Hippocampal formation (tissue), 2 donors: ENCODE measurements at regions not wholly inside any gene's neighbourhood (a gene's known extent, or its start where the extent isn't known, plus 50 kb on each side); places are given as distances from the start of the nearest gene placed in this dataset.

Experiments
- DNase-seq, 2 donors: peaks; one replicate each; lab custom pipeline; 2025; lab: John Stamatoyannopoulos, UW

DNA sequence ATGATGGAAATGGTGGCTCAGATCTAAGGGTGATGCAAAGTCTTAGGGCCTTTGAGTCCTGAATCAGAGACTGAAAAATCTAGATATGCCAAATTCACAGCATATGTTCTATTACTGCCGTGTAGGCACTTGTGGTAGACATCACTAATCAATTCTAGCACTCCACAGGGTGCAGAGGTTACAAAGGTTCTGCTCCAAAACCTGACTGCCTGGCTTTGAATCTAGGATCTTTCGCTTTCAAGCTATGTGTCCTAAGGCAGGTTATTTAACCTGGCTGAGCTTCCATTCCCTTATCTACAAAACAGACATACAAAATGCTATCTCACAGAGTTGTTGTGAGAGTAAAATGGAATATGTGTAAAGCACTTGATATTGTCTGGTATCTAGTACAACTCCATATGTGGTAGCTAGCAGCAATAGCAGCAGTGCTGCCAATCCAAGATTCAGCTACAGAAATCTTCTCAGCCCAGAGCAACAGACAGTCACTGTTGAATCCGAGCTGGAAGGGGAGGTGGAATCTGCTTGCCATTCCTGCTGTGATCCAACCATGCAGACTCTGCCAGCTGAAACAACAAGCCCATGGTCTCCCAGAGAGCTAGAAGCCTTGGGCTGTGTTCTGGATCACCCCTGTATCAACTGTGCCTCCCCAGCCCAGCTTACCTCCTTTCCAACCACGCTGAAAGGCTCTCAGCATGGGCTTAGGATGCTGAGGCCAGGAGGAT is 206.9 kb downstream of the TFAP2C start:
- DNase-seq = no peak

DNA sequence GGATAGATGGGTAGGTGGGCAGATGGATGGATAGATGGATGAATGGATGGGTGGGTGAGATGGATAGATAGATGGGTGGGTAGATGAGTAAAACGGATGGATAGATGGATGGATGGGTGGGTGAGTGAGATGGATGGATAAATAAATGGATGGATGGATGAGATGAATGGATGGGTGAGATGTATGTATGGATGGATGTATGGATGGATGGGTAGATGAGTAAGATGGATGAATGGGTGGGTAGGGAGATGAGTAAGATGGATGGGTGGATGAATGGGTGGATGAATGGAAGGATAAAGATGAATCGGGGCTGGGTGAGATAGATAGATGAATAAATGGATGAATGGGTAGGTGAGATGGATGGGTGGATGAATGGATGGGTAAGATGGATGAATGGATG is 210.1 kb downstream of the TFAP2C start:
- no peak for DNase-seq

DNA sequence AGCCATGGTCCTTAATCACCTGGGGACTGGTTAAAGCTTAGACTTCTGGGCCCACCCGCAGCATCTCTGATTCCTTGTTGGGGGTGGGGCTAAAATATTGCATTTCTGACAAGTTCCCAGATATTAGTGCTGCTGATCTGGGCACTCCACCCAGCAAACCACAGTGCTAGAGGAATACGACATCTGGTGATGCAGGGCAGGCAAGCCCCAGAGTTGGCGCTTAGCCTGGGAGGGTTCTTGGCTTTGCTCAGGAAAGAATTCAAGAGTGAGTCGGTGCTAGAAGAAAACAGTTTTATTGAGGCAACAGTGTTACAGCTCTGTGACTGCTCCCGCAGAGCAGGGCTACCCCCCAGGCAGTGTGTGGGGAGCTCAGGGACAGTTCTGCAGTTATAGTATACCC is 210.7 kb downstream of the TFAP2C start:
- DNase-seq = no peak

DNA sequence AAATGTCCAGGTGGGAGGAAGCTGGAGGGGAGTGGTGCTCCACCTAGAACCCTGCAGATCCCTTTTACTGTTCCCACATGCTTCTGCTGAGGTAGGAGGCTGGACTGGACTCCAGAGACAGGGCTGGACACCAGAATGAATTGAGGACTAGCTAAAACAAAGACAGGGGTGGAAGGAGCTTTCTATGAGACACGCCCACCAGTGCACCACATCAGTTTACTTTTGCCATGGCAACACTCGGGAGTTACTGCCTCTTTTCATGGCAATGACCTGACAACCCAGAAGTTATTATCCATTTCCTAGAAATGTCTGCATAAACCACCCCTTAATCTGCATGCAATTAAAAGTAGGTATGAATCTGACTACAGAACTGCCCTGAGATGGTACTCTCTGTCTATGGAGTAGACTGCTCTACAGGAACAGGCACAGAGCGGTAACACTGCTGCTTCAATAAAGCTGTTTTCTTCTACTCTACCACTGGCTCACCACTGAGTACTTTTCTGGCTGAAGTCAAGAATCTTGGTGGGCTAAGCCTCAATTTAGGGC is 211.7 kb downstream of the TFAP2C start:
- DNase-seq = no peak

DNA sequence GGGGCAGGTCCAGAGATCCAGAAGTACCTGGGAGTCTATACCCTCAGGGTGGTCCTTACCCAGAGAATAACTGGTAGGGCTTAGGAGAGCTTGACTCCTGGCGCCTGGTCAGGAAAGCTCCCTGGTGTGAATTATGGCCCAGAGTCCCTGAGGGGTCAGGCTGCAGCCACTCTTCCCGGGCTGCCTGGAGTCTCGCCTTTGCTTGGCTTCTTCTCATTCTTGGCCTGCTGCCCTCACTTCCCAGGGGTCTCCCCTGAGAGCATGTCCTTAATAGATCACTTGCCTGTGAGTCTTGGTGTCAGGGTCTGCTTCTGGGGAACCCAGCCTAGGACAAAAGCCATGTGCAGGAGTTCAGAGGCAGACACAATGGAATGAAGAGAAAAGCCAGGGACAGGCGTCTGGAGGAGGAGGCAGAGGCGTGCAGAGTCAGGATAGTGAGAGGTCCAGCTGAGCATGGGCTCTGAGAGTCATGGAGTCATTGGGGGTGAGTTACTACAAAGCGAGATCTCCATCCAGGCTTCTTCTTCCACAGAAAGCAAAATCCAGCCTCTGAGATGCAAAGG is 212.3 kb downstream of the TFAP2C start:
- DNase-seq = no peak

DNA sequence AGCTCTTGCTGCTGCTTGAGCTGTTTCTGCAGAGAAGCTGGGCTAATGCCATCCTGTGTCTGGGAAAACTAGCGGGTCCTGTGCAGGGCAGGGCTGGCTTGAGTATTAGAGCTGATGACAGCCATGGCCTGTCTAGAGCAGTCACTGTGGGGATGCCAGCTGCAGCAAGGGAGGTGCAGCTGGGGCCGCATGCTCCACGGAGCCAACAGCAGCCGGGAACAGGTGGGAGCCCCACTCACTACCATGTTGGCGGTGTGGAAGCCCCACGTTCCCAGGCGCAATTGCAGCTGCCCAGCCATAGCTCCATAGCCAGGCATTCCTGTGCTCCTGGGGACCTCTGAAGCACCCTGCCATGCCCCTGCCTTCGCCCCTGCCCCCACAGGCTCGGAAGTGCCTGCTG is 212.9 kb downstream of the TFAP2C start:
- DNase-seq = no peak

DNA sequence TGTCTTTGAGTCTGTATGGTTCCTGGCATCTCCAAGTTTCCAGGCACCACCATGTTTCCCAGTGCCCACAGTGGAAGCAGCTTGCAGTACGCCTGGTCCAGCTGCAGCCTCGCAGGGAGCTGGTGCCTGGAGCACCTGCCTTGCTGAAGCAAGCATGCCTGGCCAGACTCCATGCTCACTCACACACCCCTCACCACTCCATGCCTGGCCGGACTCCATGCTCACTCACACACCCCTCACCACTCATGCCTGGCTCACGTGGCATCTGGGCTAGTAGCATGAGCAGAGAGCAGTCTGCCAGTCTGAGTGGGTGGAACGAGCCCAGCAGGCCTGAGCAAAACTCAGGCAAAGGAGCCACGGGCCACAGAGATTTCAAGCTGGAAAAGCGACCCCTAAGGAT is 214.3 kb downstream of the TFAP2C start:
- DNase-seq = no peak

DNA sequence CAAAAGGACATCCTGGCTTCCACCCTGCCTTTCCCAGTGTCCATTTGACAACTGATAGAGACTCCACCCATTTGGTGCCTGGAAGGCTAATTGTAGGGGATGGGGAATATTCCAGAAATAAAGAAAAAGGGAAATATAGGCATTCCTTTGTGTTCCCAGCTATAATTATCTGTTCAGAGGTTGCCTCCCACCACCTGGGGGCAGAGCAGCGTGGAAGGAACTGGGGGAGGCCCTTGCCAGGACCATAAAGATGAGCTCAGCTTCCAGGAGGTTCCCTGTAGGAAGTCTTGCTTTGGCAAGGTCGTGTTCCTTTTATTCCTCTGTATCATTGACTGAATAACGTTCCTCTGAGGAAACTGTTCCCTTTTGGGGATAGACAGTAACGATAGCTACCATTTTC is 214.7 kb downstream of the TFAP2C start:
- DNase-seq = no peak

DNA sequence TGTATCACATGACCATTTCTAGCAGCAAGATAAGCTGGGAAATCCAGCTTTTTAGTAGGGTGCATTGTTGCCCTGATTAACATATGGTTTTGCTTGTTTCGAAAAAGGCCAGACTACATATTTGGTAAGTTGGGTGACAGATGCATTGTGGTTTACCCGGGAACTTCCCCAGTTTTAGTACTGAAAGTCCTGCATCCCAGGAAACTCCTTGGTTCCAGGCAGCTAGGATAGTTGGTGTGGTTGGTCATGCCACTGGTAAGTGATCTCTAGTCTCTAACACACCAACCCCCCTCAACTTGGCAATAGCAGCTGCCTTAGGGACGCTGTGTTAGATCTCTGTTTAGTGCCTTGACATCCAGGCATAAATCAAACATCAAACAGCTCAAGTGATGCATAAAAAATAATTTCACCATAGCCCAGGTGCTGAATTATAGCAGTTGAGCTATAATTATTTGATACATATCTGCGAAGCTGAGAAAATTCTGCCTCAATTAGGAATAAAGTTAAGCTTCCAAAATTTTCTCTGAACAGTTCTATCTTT is 216.5 kb downstream of the TFAP2C start:
- DNase-seq = no peak

DNA sequence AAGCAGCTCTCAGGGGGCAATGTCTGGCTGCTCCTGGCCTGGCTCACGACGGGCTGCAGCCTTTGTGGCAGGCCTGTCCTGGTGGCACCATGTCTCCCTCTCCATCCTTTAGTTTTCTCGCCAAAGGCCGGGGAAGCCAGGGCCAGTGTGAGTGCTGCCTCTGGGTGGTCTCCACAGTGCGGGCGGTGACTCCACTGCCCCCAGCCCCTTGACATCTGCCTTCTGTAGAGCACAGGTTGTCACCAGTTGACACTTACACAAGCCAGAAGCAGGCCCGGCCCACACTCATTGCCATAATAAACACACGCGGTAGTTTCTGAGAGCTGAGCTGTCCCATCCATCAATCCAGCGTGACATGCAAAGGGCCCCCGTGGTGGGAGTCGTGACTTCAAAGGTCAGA is 219.5 kb downstream of the TFAP2C start:
- DNase-seq = no peak

DNA sequence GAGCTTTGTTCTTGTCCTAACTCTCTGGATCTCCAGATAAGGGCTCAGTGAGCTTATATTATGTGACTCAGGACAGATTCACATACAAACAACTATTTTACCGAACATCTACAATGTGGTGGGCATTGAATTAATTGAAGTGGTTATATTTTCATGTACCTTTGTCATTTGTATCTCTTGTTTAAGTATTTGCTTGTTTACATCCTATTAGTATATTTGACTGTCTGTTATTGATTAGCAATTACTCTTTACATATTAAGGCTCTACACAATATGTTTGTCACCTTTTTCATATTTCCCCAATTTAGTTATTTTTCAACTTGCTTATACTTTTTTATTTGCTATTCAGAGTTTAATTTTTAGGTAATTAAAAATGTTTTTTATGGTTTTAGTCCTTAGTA is 222.4 kb downstream of the TFAP2C start:
- DNase-seq = no peak

DNA sequence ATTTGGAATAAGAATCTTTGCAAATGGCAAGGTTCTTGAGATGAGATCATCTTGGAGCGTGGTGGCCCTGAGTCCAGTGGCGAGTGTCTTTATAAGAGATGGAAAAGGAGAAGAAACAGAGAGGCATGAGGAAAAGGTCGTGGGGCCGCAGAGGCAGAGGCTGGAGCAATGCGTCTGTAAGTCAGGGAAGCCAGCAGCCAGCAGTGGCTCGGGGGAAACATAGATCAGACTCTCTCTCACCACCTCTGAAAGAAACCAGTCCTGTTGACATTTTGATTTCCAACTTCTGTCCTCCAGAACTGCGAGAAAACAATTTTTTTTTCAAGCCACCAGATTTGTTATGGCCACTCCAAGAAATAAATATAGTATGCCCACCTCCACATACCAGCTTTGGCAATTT is 226.6 kb downstream of the TFAP2C start:
- DNase-seq = no peak

DNA sequence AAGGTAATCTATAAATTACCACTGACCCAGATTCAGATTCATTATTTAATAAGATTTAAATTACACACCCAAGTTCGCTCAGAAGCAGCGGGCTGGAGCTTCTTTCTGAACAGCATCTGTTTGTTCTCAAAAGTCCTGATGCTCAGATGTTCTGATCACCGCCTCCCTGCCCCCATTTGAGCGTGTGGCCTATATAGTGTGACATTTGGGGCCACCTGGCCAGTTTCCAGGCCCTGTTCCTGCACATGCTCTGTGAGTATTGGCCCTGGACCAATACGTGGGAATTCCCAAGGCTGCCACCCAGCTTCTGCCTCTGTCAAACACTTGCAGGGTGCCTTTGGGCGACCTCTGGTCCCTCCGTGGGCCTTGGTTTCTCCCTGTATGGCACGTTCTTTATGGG is 228.8 kb downstream of the TFAP2C start:
- no peak for DNase-seq

DNA sequence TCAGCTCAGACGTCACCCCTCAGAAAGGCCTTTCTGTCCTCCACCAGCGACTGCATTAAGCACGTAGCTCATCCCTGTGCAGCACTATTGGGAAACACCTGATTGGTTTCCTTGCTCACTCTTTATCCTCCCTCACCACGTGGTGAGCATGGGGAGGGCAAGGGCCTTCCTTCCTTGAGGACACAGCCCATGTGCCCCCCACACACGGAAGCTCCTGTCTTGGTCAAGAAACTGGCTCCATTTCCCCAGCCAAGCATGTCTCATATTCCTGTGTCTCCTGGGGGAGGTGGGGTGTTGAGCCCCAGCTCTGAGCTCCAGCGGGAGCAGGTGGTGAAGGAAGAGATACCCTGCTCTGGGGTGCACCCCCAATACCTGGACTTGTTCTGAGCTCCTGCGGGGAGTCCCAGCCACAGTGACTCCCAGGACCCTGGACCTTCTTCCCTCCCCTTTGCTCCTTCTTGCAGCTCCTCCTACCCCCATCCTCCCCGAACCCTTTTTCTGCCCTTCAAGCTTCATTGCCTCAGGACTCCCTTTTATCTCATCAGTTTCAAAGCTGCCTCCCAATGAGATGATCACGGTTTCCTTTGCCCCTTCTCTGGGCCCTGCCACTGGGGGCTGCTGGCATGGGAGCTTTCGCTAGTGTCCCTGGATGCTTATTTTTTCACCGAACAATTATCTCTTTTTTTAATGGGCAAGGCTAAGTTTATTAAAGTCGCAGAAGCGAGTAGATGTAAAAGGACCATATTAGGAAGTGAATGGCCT is 230.1 kb downstream of the TFAP2C start:
- DNase-seq = no peak

DNA sequence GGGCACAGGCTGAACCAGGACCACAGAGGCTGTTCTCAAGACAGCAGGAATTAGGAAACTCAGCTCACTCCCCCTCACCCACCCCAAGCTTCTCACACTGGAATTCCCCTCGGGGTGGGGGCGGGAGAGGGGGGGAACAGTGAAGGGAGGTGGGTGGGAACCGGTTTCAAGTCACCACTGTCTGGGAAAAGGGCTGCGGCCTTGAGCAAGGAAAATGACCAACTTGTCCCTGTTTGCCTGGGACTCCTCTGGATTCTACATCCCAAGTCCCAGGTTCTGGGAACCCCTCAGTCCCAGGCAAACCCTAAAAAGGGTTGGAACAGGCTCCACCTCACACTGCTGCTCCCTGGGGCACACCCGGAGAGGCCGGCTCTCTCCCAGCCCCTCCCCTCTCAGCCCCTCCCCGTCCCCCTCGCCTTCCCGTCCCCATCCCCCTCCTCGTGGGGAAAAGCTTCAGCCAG is 230.7 kb downstream of the TFAP2C start:
- DNase-seq = no peak

DNA sequence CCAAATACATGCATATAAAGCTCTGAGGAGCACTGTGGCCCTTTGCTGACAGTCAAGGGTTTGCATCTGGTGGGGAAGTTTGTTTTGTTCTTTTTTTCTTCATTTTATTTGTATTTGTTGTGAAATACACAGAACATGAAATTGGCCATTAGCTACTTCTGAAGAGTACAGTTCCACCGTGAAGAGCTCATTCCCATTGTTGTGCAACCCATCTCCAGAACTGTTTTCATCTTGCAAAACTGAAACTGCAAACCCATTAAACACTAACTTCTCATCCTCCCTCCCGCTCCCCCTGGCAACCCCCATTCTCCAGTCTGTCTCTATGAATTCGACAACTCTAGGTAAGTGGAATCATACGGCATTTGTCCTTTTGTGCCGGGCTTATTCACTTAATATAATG is 231.3 kb downstream of the TFAP2C start:
- DNase-seq = no peak

DNA sequence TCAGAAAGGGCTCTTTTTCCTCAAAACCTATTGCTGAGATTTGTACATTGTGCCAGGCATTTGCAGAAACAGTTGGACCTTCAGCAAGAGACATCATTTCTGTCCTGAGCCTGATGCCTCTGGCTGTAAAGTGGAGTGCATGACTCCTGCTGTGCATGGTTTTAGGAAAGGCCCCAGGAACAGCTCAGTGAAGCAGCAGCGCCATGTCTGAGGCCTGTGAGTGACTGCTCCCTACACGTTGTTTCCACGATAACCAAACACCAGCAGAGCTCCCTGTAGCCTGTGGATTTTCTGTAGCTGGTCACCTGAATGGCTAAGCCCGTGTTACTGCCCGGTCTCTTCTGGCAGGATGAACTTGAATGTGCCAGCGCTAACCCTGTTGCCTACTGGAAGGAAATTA is 232.5 kb downstream of the TFAP2C start:
- no peak for DNase-seq

DNA sequence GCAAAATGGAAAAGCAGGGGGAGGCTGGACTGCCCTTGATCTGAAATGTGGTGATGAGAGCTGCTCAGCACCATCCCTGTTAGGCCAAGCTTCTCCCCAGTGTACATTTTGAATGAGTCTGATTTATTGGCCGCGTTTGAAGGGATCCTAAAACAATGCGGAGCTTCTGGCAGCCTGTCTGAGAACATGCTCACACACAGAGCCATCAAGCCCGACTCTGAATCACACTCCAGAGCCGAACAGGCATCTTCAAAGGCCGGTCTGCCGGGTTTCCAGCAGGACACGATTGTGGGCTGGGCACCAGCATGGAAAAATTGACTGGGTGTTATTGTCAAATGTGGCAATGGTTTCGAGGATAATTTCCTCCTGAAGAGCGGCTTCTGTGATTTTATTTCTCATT is 235.9 kb downstream of the TFAP2C start:
- no peak for DNase-seq

DNA sequence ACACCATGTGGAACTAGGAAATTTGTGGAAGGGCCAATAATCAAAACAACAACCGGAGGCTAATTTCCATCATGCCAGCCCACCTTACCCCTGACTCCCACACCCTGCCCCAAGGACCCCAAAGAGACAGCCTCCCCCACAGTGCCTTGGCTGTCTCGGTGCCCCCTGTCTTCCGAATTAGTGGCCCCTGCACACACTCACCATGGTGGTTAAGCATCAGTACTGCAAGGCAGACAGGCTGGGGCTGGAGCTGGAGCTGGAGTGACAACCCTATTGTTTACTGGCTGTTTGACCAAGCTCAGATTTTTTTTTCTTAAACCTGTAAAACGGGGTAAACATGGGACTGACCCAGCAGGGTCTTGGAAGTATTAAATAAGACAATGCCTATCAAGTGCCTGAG is 238.0 kb downstream of the TFAP2C start:
- no peak for DNase-seq

DNA sequence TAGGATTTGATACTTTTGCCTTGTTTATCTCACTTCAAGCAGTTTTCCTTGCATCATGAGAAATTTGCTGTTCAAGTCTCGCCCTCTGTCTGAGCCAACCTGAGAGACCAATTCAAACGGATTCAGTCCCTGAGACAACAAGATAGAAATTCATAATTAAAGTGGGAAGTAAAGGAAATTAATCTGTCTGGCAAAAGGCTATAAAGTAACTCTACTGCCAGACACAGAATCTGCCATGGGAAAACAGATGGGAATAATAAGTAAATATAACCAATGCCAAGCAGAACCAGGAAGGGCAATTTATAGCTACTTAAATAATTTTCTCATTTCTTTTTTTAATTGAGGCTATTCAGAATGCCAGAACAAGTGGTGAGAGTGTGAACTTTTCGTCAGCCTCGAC is 239.6 kb downstream of the TFAP2C start:
- no peak for DNase-seq

DNA sequence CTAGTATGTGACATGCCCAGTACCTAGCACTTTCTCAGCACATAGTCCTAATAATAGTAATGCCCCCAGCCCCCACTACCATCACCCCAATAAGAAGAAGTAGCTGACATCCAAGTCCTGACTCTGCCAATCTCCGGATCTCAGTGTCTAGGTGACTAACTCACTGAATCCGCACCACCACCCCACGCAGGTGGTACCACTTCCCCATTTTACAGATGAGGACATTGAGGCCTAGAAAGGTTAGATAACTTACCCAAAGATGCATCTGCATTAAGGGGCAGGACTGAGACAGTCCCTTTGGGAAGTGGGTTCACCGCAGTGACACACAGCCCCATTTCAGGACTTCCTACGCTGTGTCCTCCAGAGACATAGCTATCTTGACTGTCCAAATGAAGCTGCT is 241.2 kb downstream of the TFAP2C start:
- no peak for DNase-seq

DNA sequence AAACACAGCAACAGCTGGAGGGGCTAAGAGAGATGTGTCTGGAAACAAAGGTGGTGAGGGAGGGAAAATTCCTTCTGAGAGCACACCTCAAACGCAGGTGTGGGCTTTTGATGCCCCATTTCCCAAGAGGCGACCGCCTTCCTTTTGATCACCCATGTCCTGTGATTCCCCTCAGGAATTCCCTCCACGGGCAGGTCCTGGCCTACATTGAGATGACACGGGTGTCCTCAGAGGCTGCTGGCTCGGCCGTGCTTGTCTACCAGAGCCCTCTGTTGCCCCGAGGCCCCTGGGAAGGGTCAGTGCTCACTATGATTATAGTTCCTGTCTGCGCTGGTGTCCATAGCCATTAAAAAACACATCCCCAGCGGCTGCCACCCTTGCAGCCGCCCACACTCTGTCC is 242.6 kb downstream of the TFAP2C start:
- DNase-seq = no peak
